OCI-LY1 (cell line): ENCODE measurements at regions not wholly inside any gene's neighbourhood (a gene's known extent, or its start where the extent isn't known, plus 50 kb on each side); places are given as distances from the start of the nearest gene placed in this dataset.

Source experiments
- EZH2 ChIP-seq: fragments of 200-600 bp; sonication (generic), shearing (Covaris generic); IDR thresholded peaks from 2 replicates; pipeline ENCODE4 v1.8.0; 2017; ENCODE audit warnings: borderline replicate concordance, mixed run types, mild to moderate bottlenecking, antibody characterized with exemption, low read length, moderate library complexity, mixed read lengths
- TF ChIP-seq, protein P1 (sequence below): fragments of 200-600 bp; sonication (generic), shearing (Covaris generic); IDR thresholded peaks from 2 replicates; pipeline ENCODE4 v1.5.1; 2017; ENCODE audit warnings: mild to moderate bottlenecking, antibody characterized with exemption, low read length, moderate library complexity, mixed read lengths

- TF ChIP-seq, protein P1, sequence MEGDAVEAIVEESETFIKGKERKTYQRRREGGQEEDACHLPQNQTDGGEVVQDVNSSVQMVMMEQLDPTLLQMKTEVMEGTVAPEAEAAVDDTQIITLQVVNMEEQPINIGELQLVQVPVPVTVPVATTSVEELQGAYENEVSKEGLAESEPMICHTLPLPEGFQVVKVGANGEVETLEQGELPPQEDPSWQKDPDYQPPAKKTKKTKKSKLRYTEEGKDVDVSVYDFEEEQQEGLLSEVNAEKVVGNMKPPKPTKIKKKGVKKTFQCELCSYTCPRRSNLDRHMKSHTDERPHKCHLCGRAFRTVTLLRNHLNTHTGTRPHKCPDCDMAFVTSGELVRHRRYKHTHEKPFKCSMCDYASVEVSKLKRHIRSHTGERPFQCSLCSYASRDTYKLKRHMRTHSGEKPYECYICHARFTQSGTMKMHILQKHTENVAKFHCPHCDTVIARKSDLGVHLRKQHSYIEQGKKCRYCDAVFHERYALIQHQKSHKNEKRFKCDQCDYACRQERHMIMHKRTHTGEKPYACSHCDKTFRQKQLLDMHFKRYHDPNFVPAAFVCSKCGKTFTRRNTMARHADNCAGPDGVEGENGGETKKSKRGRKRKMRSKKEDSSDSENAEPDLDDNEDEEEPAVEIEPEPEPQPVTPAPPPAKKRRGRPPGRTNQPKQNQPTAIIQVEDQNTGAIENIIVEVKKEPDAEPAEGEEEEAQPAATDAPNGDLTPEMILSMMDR: no peak
- no peak for TF ChIP-seq EZH2
Observed at GRCh38 chr11:21948876-21949275, 244.0 kb upstream of the ANO5 start.
